ENCODE measurements at regions not wholly inside any gene's neighbourhood (a gene's known extent, or its start where the extent isn't known, plus 50 kb on each side); places are given as distances from the start of the nearest gene placed in this dataset.

- TF ChIP-seq EZH2 (IDR thresholded peaks at IDR 0.05; ENCODE audit: insufficient read depth, poor library complexity, severe bottlenecking) (no peak), EZH2phosphoT487 (IDR thresholded peaks at IDR 0.05; ENCODE audit: insufficient read depth, low read depth) (no peak)
Measured at GRCh38 chr4:100019821-100020220, 69.7 kb upstream of the H2AZ1 start.
